ENCODE measurements at regions not wholly inside any gene's neighbourhood (a gene's known extent, or its start where the extent isn't known, plus 50 kb on each side); places are given as distances from the start of the nearest gene placed in this dataset.

- TF ChIP-seq CTCF (IDR thresholded peaks at IDR 0.05; ENCODE audit: low read depth, low read length, poor library complexity, severe bottlenecking): no peak
- TF ChIP-seq EZH2phosphoT487 (IDR thresholded peaks at IDR 0.05; ENCODE audit: borderline replicate concordance, low read length): no peak
Measured at GRCh38 chr13:84645196-84646012, 763.1 kb upstream of the SLITRK1 start.

All from DOHH2 (cell line).